HS-5 (cell line): ENCODE measurements at regions not wholly inside any gene's neighbourhood (a gene's known extent, or its start where the extent isn't known, plus 50 kb on each side); places are given as distances from the start of the nearest gene placed in this dataset.
"Not testable (repeated sequence)": the region's sequence is repeated elsewhere in the genome, so short reads cannot be mapped to it uniquely, and the experiment has no call there.

Source experiments
- DNase-seq: peaks from one replicate; pipeline ENCODE4 v3.0.0-alpha.2; 2012; ENCODE audit warnings: low read depth

- not testable (repeated sequence) for DNase-seq
These were observed 152.3 kb upstream of the ZNF469 start for GRCh38 chr16:88230276-88230966.

DNA sequence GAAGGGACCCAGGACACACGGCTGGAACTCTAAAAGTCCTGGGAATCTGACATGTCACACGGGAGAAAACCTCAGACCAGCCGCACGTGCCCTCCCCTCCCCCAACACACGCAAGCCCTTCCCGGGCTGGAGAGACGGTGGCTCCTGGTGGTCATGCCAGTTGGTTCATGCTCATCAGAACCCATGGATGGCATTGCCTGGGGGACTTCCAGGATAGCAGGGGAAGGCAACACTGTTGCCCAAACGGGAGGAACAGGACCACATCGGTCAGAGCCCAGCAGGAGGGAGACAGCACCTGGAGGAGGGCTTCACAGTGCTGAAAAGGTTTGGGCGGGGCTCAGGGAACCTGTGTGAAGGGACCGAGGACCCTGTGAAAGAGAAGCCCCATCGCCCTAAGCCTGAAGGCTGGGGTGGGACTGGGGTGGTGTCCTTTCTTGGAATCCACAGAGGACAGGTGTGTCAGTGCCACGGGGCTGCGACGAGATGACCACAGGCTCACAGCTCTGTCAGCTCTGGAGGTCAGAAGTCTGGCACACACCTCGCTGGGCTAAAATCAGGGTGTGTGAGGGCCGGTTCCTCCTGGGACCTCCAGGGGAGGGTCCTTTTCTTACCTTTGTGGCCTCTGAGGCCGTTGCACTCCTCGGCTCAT lies 151.7 kb upstream of the ZNF469 start:
- not testable (repeated sequence) for DNase-seq

GRCh38 chr16:88231839-88232238 lies 150.9 kb upstream of the ZNF469 start:
- DNase-seq: not testable (repeated sequence)

- not testable (repeated sequence) for DNase-seq
These were observed 150.1 kb upstream of the ZNF469 start for GRCh38 chr16:88232401-88233258.

DNA sequence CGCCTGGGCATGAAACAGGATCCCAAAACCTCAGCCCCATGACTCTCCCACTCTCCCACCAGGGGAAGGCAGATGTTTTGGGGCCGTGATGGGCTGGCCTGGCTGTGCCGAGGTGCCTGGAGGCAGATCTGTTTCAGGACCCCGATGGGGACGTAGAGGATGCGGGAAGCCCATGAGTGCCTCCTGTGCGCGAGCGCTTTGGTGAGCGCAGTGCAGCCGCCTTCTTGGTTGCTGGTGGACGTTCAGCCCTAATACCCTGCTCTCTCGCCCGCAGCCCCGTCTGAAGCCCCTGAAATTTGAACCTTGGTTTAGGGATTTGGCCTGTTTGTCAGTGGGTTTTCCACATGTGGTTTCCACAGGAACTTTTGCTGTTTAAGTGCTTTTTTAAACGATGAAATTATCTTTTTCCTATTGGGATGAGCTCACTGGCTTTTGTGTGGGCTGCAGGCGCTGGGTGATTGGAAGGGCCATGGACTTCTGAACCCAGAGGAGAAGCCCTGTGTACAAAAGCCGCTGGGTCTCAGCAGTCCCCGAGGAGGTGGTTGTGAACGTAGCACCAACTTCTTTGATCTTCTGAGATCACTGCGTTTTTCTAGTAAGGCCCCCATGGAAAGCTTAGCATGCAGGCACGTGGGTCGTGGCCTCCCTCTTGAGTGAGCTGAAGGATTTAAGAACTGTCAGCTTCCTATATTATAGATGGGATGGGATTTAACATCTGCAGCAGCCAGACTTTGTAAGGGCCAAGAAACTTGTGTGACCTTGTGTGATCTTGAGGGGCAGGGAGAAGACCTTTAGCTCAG lies 148.9 kb upstream of the ZNF469 start:
- DNase-seq: not testable (repeated sequence)

- not testable (repeated sequence) for DNase-seq
These were observed 148.1 kb upstream of the ZNF469 start for GRCh38 chr16:88234421-88235271.

GRCh38 chr16:88235691-88236090 lies 147.1 kb upstream of the ZNF469 start:
- DNase-seq: not testable (repeated sequence)

DNA sequence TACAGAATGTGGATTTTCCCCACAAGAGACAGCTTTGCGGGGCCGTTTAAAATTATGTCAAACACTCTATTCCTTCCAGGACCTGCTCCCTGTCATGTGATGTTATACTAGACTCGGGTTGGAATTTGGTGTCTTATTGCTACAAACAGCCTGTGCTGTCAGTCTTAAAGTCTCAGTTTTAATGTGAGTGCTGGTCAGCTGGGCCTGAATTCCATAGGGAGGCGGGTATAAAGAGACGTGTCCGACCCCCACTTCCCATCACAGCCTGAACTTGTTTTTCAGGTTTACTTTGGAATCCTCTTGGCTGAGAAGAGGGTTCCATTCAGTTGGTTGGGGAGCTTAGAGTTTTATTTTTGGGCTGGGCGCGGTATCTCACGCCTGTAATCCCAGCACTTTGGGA lies 146.5 kb upstream of the ZNF469 start:
- DNase-seq: not testable (repeated sequence)

- not testable (repeated sequence) for DNase-seq
These were observed 145.4 kb upstream of the ZNF469 start for GRCh38 chr16:88237314-88237713.

DNA sequence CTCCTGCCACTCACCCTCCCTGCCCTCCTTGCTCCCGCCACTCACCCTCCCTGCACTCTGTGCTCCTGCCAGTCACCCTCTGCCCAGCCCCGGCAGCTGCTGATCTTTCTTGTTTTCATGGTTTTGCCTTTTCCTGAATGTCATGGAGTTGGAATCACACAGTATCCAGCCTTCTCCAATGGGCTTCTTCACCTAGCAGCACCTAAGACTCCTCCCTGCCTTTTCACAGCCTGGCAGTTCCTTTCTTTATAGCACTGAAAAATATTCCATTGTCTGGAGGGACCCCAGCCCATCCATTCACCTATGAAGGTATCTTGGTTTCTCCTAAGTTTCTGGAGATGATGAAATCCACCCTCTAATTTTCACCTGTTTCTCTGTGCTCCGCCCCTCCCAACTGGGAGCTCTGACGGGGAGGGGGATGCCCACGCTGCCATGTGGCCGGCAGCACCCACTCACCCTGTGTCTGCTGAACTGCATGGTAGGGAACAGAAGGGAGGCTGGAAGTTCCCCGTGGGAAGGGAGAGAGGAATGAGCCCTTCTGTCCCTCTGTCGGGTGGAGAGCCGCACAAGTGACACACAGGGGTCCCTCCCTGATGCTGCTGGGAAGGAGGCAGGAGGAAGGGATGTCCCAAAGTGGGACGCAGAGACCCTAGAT lies 144.9 kb upstream of the ZNF469 start:
- not testable (repeated sequence) for DNase-seq

GRCh38 chr16:88238732-88239274 lies 144.0 kb upstream of the ZNF469 start:
- DNase-seq: peak; percentile 71

GRCh38 chr16:88240118-88240517 lies 142.6 kb upstream of the ZNF469 start:
- peak; percentile 48 for DNase-seq

GRCh38 chr16:88240776-88241175 lies 142.0 kb upstream of the ZNF469 start:
- DNase-seq: not testable (repeated sequence)

DNA sequence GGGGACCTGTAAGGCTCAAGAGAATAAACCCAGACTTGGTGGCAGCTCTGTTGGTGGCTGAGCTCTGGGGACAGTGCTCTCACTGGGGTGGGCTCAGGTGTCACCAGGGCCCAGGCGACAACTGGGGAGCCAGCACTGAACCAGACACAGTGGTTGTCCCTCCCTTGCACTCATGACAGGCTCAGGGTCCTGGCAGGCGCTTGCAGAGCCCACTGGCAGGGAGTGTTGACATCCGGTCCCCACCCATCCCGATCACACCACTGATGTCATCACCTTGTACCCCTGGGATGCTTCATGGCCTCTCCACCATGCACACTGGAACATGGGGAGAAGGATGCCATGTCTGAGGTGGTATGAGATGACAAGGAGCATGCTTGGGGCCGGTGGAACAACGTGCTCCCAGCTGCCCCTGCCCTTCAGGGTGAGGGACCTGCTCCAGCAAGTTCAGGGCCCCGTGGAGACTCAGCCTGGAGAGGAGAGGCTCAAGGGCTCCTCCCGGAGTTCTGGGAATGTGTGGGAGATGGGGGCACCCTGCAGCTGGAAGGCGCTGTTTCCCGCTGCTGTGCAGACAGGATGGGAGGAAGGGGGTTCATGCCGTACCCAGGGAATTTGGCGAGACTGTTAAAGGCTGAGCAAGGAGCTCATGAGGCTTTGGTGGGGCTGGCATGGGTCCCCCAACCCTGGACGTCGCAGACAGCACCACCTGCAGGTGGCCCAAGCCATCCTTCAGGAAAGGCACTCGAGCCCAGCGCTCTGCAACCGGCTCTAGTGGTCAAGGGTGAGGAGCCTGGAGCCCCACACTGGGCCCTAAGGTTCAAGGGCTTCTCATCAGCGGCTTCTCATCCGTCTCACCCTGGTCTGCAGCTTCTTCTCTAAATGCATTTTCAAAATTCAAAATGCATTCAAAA lies 141.1 kb upstream of the ZNF469 start:
- DNase-seq: not testable (repeated sequence)

DNA sequence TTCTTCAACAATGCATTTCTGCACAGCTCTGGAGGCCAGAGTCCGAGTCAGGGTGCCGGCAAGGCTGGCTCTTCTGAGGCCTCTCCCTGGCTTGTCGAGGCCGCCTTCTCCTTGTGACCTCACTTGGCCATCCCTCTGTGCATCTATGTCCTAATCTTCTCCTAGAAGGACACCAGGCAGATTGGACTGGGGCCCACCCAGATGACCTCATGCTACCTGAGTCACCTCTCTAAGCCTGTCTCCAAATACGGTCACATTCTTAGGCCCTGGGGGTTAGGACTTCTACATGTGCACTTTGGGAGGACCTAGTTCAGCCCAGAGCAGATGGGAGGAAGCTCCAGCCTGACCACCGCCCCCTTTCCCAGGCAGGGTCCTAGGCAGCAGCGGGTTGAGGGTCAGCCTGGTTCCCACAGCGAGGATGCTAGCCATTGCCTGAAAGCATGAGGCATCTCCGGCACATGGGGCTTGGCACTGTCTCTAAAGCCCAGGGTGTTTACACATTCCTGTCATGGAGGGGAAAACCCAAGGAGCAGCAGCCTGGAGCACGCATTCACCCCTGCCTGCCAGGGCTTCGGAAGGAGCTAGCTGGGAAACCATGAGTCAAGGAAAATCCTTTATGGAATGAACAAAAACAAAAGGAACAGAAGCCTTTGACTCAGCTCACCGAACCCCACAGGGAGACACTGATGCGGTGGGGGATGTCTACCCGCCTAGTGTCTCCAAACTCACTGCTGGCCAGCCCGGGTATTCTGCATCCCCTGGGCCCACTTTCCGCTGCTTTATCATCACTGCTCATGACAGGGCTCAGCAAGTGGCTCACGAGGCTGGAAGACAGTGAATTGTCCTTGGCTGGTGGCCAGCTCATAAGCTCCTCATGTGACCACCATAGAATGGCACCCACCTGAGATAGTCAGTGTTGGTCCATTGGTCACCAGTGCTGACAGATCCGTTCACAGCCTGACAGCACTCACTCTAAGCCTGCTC lies 140.2 kb upstream of the ZNF469 start:
- peak; percentile 77 for DNase-seq

DNA sequence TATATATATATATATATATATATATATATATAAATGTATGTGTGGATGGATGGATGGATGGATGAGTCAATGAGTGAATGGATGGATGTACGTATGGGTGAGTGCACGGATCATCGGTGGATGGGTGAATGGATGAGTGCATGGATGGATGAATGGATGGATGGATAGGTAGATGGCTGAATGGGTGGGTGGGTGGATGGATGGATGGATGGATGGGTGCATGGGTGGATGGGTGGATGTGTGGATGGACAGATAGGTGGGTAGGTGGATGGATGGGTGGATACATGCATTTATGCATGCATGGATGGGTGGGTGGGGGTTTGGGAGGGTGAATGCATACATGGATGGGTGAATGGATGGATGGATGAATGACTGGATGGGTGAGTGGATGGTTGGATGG lies 138.8 kb upstream of the ZNF469 start:
- DNase-seq: not testable (repeated sequence)

- DNase-seq: peak; percentile 76
These were observed 137.3 kb upstream of the ZNF469 start for GRCh38 chr16:88245241-88246081.
